WTC11 (cell line): ENCODE measurements at regions not wholly inside any gene's neighbourhood (a gene's known extent, or its start where the extent isn't known, plus 50 kb on each side); places are given as distances from the start of the nearest gene placed in this dataset.

ENCODE experiments used
- ATAC-seq: fragments of 200-7000 bp; cut with Tn5 transposase; 2 replicates; pipeline ENCODE4 v1.10.0; 2021; ENCODE audit warnings: mild to moderate bottlenecking, moderate library complexity
- CTCF ChIA-PET: fragments of 300-600 bp; sonication (Branson Sonifier 250); formaldehyde crosslinking; loops from one replicate; lab custom pipeline; 2021; ENCODE audit warnings: antibody characterized with exemption; lab: Charles Lee
- POLR2A ChIA-PET: fragments of 350-600 bp; sonication (Branson Sonifier 250); formaldehyde crosslinking; loops from one replicate; lab custom pipeline; 2021; ENCODE audit warnings: antibody characterized with exemption; lab: Charles Lee
- DNase-seq: peaks from one replicate; pipeline ENCODE4 v3.0.0; 2021; ENCODE audit warnings: low spot score
- H3K27ac Mint-ChIP-seq: 2 replicates; pipeline ENCODE4 v1.8.0; 2021; ENCODE audit warnings: mixed read lengths
- H3K27me3 Mint-ChIP-seq: 2 replicates; pipeline ENCODE4 v1.8.0; 2021; ENCODE audit warnings: low read depth, mild to moderate bottlenecking, moderate library complexity, mixed read lengths
- H3K36me3 Mint-ChIP-seq: 2 replicates; pipeline ENCODE4 v1.8.0; 2021; ENCODE audit warnings: mixed read lengths
- H3K4me1 Mint-ChIP-seq: 2 replicates; pipeline ENCODE4 v1.8.0; 2022; ENCODE audit warnings: mixed read lengths
- H3K4me3 Mint-ChIP-seq: 2 replicates; pipeline ENCODE4 v1.8.0; 2021; ENCODE audit warnings: mild to moderate bottlenecking, moderate library complexity, mixed read lengths
- H3K9me3 Mint-ChIP-seq: 2 replicates; pipeline ENCODE4 v1.8.0; 2021; ENCODE audit warnings: mixed read lengths
- AFF4 ChIP-seq: sonication (generic); formaldehyde crosslinking; IDR thresholded peaks from 2 replicates; pipeline ENCODE4 v1.8.1; 2023; ENCODE audit warnings: mild to moderate bottlenecking, missing genetic modification reagents, borderline replicate concordance
- ATF1 ChIP-seq: sonication (generic); formaldehyde crosslinking; IDR thresholded peaks from 2 replicates; pipeline ENCODE4 v1.8.1; 2023; ENCODE audit warnings: mild to moderate bottlenecking, moderate library complexity, missing genetic modification reagents
- CBFB ChIP-seq: sonication (generic); formaldehyde crosslinking; IDR thresholded peaks from 2 replicates; pipeline ENCODE4 v1.8.1; 2022; ENCODE audit warnings: mild to moderate bottlenecking, low read depth, missing genetic modification reagents
- CTCF ChIP-seq: fragments of 200-600 bp; IDR thresholded peaks from 2 replicates; pipeline ENCODE4 v1.8.0; 2022; ENCODE audit warnings: antibody characterized with exemption
- E2F1 ChIP-seq: sonication (generic); formaldehyde crosslinking; IDR thresholded peaks from 2 replicates; pipeline ENCODE4 v1.8.0; 2022; ENCODE audit warnings: mild to moderate bottlenecking, missing genetic modification reagents
- FOXJ3 ChIP-seq: sonication (generic); formaldehyde crosslinking; IDR thresholded peaks from 2 replicates; pipeline ENCODE4 v1.9.0; 2021; ENCODE audit warnings: missing genetic modification reagents, mild to moderate bottlenecking, borderline replicate concordance
- GABPB1 ChIP-seq: sonication (generic); formaldehyde crosslinking; IDR thresholded peaks from 2 replicates; pipeline ENCODE4 v1.8.1; 2023; ENCODE audit warnings: mild to moderate bottlenecking, missing genetic modification reagents
- GRHL2 ChIP-seq: fragments of 250-450 bp; sonication (Bioruptor Pico); IDR thresholded peaks from 2 replicates; pipeline ENCODE4 v1.8.0; 2022; ENCODE audit warnings: mild to moderate bottlenecking, moderate library complexity; ENCODE audit not compliant: insufficient replicate concordance, severe bottlenecking
- HMGXB4 ChIP-seq: sonication (generic); formaldehyde crosslinking; IDR thresholded peaks from 2 replicates; pipeline ENCODE4 v1.8.1; 2023; ENCODE audit warnings: mild to moderate bottlenecking, moderate library complexity, missing genetic modification reagents
- KAT7 ChIP-seq: sonication (generic); formaldehyde crosslinking; IDR thresholded peaks from 2 replicates; pipeline ENCODE4 v1.8.1; 2023; ENCODE audit warnings: missing genetic modification reagents, mild to moderate bottlenecking, borderline replicate concordance
- MLX ChIP-seq: sonication (generic); formaldehyde crosslinking; IDR thresholded peaks from 2 replicates; pipeline ENCODE4 v1.8.1; 2023; ENCODE audit warnings: mild to moderate bottlenecking, missing genetic modification reagents, moderate library complexity
- NR3C1 ChIP-seq: sonication (generic); formaldehyde crosslinking; conservative IDR thresholded peaks from 2 replicates; pipeline ENCODE4 v1.8.1; 2023; ENCODE audit warnings: low read depth, mild to moderate bottlenecking, missing genetic modification reagents
- RORB ChIP-seq: fragments of 250-450 bp; sonication (Bioruptor Pico); IDR thresholded peaks from 2 replicates; pipeline ENCODE4 v1.9.0; 2021; ENCODE audit warnings: mild to moderate bottlenecking
- SMAD4 ChIP-seq: sonication (generic); formaldehyde crosslinking; IDR thresholded peaks from 2 replicates; pipeline ENCODE4 v1.8.0; 2022; ENCODE audit warnings: mild to moderate bottlenecking, missing genetic modification reagents
- TEAD1 ChIP-seq: sonication (generic); formaldehyde crosslinking; IDR thresholded peaks from 2 replicates; pipeline ENCODE4 v1.8.0; 2022; ENCODE audit warnings: mild to moderate bottlenecking, missing genetic modification reagents
- TP53 ChIP-seq: sonication (generic); formaldehyde crosslinking; IDR thresholded peaks from 2 replicates; pipeline ENCODE4 v1.8.1; 2023; ENCODE audit warnings: mild to moderate bottlenecking, missing genetic modification reagents
- USF1 ChIP-seq: sonication (generic); formaldehyde crosslinking; IDR thresholded peaks from 2 replicates; pipeline ENCODE4 v1.8.0; 2022; ENCODE audit warnings: mild to moderate bottlenecking, missing genetic modification reagents
- ZNF219 ChIP-seq: sonication (generic); formaldehyde crosslinking; IDR thresholded peaks from 2 replicates; pipeline ENCODE4 v1.8.0; 2023; ENCODE audit warnings: missing genetic modification reagents, mild to moderate bottlenecking, borderline replicate concordance
- ZNF416 ChIP-seq: fragments of 250-450 bp; sonication (Bioruptor Pico); IDR thresholded peaks from 2 replicates; pipeline ENCODE4 v1.9.0; 2021; ENCODE audit warnings: mild to moderate bottlenecking, inconsistent platforms
- ZNF512 ChIP-seq: sonication (generic); formaldehyde crosslinking; IDR thresholded peaks from 2 replicates; pipeline ENCODE4 v1.8.1; 2022; ENCODE audit warnings: missing genetic modification reagents, borderline replicate concordance
- ZNF532 ChIP-seq: fragments of 250-450 bp; sonication (Bioruptor Pico); IDR thresholded peaks from 2 replicates; pipeline ENCODE4 v1.9.0; 2021; ENCODE audit warnings: mild to moderate bottlenecking, borderline replicate concordance

- TF ChIP-seq ZNF512 (CRISPR knock-in tag) (no peak), KAT7 (CRISPR knock-in tag) (no peak), ATF1 (CRISPR knock-in tag) (no peak), SMAD4 (CRISPR knock-in tag) (no peak), TEAD1 (CRISPR knock-in tag) (no peak), FOXJ3 (CRISPR knock-in tag) (no peak), AFF4 (CRISPR knock-in tag) (no peak), RORB (CRISPR knock-in tag) (no peak), GABPB1 (no peak), HMGXB4 (CRISPR knock-in tag) (no peak), NR3C1 (CRISPR knock-in tag) (no peak)
Measured at GRCh38 chr4:4697584-4697983, 155.7 kb upstream of the STX18 start (continued).

GRCh38 chr4:4696530-4696929, 154.7 kb upstream of the STX18 start:
- H3K27me3 Mint-ChIP-seq = peaks cover 3% of the 10 kb centered on the region; the same call in 1 of the 2 replicates
- no peaks in the 10 kb centered on the region for H3K9me3 Mint-ChIP-seq
- ATAC-seq (no peak), DNase-seq (no peak)
- no peak overlapping the region for H3K4me3 Mint-ChIP-seq
- no peak overlapping the region for H3K27ac Mint-ChIP-seq
- CTCF ChIA-PET = no interaction called here
- H3K36me3 Mint-ChIP-seq = peaks cover 3% of the 10 kb centered on the region; the same call in 1 of the 2 replicates
- H3K4me1 Mint-ChIP-seq = peaks cover 18% of the 10 kb centered on the region
- POLR2A ChIA-PET = no interaction called here
- TF ChIP-seq ZNF416 (CRISPR knock-in tag) (no peak), E2F1 (CRISPR knock-in tag) (no peak), USF1 (CRISPR knock-in tag) (no peak), ZNF532 (CRISPR knock-in tag) (no peak), CTCF (no peak), GRHL2 (CRISPR knock-in tag) (no peak), ZNF219 (no peak), TP53 (CRISPR knock-in tag) (no peak), CBFB (CRISPR knock-in tag) (no peak), MLX (CRISPR knock-in tag) (no peak), NR3C1 (CRISPR knock-in tag) (no peak)
